GM21381 (cell line): ENCODE measurements at regions not wholly inside any gene's neighbourhood (a gene's known extent, or its start where the extent isn't known, plus 50 kb on each side); places are given as distances from the start of the nearest gene placed in this dataset.

Experiments used
- ATAC-seq: cut with Tn5 transposase; IDR thresholded peaks from one replicate; pipeline ENCODE4 v1.9.1; 2021; ENCODE audit warnings: mild to moderate bottlenecking, moderate library complexity; ENCODE audit not compliant: unreplicated experiment

DNA sequence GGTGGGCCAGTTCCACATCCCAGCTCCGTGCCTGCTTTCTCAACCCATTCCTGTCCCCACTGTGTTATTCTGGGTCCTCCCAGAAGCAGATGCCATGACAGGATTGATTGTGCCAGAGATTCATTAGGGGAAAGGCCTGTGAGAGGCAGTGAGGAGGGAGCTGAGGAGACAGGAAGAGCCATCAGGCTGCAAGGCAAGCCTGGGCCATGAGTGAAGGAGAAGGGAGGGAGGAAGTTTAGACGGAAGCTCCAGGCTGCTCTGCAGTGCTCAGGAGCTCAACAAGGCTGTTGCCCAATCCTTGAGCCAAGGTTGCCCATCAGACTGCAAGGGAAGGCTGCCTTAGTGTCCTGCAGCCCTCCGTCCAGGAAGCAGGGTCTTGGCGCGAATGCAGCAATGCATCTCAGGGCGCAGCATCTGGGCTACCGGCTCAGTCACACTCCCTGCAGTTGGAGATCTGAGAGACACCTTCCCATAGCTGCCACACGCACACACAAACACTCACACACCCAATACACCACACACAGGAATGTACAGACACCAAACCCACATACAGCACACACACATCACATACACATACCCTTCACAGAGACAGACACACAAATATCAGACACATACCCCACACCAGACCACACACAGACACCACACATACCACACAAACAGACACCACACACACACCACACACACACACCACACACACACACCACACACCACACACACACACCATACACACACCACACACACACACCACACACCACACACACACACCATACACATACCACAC, 139.5 kb upstream of the NDUFV2 start:
- ATAC-seq = no peak

DNA sequence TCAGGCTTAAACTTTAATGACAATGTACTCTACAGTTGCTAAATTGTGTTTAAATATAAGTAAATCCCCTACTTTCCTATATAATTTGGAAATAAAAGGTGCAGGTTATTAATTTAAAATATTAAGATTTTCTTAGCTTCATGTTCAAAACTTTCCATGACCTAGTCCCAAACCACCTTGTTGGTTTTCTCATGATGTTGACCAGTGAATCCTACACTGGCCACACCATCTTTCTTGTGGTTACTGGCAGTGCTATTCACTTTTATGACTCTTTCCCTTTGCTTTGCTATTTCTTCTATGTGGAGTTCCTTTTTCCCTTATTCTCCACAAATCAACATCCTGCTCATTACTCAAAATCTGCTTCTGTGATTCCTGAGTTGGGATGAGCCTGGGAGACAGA, 138.6 kb upstream of the NDUFV2 start:
- ATAC-seq = no peak

GRCh38 chr18:8965398-8965797, 137.1 kb upstream of the NDUFV2 start:
- no peak for ATAC-seq

DNA sequence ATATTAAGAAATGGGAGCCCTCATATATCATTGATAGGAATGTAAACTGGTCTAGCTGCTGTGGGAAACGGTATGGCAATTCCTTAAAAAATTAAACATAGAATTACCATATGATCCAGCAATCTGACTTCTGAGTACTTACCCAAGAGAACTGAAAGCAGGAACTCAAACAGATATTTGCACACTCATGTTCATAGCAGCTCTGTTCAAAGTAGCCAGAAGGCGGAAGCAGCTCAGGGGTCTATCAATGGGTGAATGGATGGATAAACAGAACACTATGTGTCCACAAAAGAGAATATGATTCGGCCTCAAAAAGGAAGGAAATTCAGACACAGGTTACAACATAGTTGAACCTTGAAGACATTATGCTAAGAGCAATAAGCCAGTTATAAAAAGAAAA, 135.7 kb upstream of the NDUFV2 start:
- no peak for ATAC-seq

DNA sequence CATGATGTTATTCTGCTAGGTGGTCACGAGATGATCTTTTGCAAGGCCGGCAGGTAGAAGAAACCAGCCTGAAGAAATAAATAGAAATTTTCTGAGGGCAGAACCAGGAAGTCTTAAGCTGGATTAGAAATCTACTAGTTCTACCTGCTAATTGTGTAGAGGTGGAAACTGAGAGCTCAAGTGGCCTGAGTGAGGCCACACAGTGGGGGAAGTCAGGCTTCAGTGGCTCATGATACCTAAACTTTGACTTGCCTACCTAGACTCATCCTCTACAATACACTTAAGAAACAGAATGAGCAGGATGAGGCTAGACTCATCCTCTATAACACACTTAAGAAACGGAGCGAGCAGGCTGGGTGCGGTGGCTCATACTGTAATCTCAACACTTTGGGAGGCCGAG, 134.9 kb upstream of the NDUFV2 start:
- ATAC-seq = no peak

GRCh38 chr18:8969639-8970390, 132.7 kb upstream of the NDUFV2 start:
- ATAC-seq = no peak

- ATAC-seq = no peak
Measured at GRCh38 chr18:8970843-8971242, 131.7 kb upstream of the NDUFV2 start.

DNA sequence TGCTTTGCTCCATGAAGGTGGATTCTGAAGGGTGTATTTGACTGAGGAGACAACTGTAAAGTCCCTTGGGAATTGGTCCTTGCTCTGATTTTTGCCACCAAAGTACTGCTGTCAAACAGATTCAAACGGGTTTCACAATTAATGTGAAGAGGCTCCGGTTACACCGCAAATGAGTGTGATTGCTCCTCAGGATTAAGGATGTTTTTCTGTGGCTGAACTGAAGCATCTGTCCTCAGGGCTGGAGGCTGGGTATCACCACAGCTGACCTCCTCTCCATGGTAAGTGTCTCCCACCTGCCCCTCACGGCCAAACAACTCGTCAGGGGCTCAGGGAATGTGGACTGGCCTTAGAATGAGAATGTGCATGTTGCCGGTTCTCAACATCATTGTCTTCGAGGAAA, 130.4 kb upstream of the NDUFV2 start:
- no peak for ATAC-seq

DNA sequence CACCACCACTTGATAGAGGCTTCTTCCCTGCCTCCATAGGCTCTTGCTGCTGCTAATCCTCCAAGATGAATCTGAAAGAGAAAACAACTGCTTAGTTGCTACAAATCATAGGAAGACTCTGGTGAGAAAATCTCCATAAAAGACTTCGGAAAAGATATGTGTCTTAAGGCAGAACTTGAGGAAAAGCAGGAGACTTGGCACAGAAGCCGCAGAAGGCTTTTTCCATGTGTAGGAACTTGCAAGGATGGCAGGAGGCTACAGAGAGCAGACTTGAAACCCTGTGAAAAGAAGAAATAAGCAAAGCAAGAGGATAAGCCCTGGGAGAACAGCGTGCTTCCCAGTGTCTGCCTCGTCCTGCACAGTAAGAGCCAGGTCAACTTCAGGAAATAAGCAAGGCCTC, 128.2 kb upstream of the NDUFV2 start:
- no peak for ATAC-seq

- ATAC-seq = no peak
Measured at GRCh38 chr18:8974696-8975095, 127.8 kb upstream of the NDUFV2 start.

DNA sequence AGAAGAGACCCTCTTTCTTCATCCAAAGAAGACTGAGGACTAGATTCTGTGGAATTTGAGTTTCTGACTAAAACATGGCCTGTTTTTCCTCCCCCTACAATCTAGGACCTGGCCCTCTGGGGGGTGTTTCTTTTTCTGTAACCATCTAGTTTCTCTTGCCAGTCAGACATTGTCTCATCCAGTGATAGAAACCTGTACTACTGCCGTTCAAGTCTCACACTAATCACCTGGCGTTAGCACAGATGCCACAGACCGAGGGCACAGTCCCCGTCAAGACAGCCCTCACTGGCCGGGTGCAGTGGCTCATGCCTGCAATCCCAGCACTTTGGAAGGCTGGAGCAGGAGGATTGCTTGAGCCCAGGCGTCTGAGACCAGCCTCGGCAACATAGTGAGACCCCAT, 126.9 kb upstream of the NDUFV2 start:
- no peak for ATAC-seq

- no peak for ATAC-seq
Measured at GRCh38 chr18:8976606-8977005, 125.9 kb upstream of the NDUFV2 start.

DNA sequence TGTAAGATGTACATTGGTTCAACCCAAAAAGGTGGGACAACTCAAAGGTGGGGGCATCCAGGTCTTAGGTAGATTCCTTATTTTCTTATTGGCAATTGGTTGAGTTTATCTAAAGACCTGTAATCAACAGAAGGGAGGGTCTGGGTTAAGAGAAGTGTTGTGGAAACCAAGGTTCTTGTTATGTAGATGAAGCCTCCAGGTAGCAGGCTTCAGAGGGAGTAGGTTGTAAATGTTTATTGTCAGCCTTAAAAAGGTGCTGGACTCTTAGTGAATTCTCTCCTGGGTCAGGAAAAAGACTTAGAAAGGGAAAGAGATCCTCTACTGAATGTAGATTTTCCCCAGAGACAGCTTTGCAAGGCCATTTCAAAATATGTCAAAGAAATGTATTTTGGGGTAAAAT, 125.3 kb upstream of the NDUFV2 start:
- ATAC-seq = no peak

GRCh38 chr18:8977701-8978100, 124.8 kb upstream of the NDUFV2 start:
- no peak for ATAC-seq

DNA sequence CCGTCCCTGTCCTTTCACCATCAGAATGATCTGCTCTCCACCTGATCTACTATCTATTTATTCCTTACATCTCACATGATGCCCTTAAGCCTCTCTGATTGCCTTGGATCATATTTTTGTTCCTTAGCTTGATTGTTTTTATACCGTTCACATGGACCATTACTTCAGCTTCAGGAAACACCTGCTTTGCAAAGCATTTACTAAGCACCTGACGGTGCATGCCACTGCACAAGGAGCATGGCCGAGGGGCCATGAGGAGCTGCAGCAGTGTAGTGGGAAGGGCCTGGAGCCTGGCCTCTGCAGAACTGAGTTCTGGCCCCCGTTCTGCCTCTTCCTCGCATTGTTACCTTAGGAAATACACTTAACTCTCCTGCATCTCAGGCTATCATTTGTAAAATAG, 124.1 kb upstream of the NDUFV2 start:
- no peak for ATAC-seq

DNA sequence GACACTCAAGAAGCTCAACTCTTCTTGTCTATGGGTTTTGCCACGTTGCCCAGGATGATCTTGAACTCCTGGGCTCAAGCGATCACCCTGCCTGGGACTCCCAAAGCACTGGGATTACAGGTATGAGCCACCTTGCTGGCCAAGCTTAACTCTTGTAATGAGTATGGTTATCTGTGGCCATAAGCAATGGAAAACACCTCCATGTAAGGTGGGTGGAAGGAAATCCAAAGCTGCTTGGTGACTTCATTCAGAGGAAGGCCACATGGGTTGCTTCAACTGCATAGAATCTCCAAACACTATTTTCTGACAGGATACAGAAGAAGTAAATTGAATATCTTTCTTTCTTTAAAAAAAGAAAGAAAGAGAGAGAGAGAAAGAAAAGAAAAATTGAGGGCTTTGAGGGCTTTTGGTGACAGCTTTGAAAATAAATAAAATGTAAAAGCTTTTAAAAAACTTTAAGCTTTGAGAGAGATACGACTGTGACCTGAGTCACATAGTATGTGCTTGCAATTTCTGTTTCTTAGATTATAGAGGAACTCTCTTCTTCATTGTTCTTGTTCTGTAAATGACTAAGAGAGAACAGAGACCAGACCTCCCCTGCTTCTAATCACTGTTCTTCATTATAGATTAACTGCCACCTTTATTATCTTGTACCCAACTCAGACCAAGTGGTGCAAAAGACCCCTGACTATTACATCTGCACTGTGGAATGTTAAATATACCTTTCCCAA, 123.1 kb upstream of the NDUFV2 start:
- ATAC-seq = no peak

DNA sequence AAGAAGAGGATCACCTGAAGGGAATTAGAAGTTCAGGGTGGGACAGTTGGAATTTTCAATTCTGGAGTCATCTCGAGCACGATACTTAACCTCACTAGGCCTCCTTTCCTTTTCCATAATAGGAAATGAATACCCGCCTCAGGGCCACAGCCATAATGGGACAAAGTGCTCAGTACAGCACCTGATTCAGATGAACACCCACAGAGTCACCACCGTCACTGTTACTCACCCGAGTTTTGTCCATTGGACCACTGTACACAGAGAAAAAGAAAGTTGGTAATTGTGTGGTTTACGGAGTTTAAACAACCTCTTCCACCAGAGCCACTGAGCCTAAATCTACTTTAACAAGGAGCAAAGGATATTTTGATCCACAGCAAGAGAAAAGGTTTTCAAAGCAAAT, 122.0 kb upstream of the NDUFV2 start:
- no peak for ATAC-seq

DNA sequence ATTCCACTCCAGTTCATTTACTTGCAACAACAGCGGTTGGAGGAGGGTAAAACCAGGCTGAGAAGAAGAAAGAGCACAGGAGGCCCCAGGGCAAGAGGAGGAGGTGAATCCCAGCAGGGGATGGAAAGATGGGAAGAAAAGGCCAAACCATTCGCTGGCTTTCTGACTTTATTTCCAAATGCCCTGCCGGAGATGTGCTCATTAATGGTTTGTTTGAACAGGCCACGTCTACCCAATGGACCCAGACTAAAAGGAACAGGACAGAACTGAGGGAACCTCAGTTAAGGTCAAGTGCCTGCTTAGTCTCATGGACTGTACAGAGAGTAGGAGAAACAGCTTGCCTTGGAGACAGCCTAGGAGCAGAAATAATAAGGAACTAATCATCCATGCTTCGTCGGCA, 121.6 kb upstream of the NDUFV2 start:
- no peak for ATAC-seq

GRCh38 chr18:8982416-8983183, 119.9 kb upstream of the NDUFV2 start:
- no peak for ATAC-seq

GRCh38 chr18:8983195-8983594, 119.3 kb upstream of the NDUFV2 start:
- no peak for ATAC-seq

- ATAC-seq = no peak
Measured at GRCh38 chr18:8984131-8984721, 118.3 kb upstream of the NDUFV2 start.
